Esophagus mucosa (tissue), 1 donor: ENCODE measurements at regions not wholly inside any gene's neighbourhood (a gene's known extent, or its start where the extent isn't known, plus 50 kb on each side); places are given as distances from the start of the nearest gene placed in this dataset.

Experiments used
- ATAC-seq: fragments of 200-7000 bp; cut with Tn5 transposase; one replicate; pipeline ENCODE4 v1.9.1; 2020
- donor health status: DM: yes; HTN: yes; CAD: no.

- ATAC-seq, result no peak
These were observed 255.5 kb downstream of the MAN2A1 start for GRCh38 chr5:109945097-109945678.

GRCh38 chr5:109945723-109946480 is 256.2 kb downstream of the MAN2A1 start:
- no peak for ATAC-seq

GRCh38 chr5:109946610-109947009 is 256.9 kb downstream of the MAN2A1 start:
- no peak for ATAC-seq

- no peak for ATAC-seq
These were observed 257.9 kb downstream of the MAN2A1 start for GRCh38 chr5:109947667-109948066.

GRCh38 chr5:109950634-109951033 is 260.9 kb downstream of the MAN2A1 start:
- ATAC-seq, result no peak

- no peak for ATAC-seq
These were observed 261.6 kb downstream of the MAN2A1 start for GRCh38 chr5:109951348-109951747.

GRCh38 chr5:109951758-109952157 is 262.0 kb downstream of the MAN2A1 start:
- ATAC-seq, result no peak

- no peak for ATAC-seq
These were observed 264.0 kb downstream of the MAN2A1 start for GRCh38 chr5:109953761-109954160.

GRCh38 chr5:109956884-109957283 is 267.2 kb downstream of the MAN2A1 start:
- no peak for ATAC-seq

- no peak for ATAC-seq
These were observed 268.4 kb downstream of the MAN2A1 start for GRCh38 chr5:109958082-109958481.

- no peak for ATAC-seq
These were observed 269.9 kb downstream of the MAN2A1 start for GRCh38 chr5:109959652-109960051.

- ATAC-seq, result no peak
These were observed 272.0 kb downstream of the MAN2A1 start for GRCh38 chr5:109961751-109962150.

GRCh38 chr5:109962882-109963603 is 273.3 kb downstream of the MAN2A1 start:
- ATAC-seq, result no peak

GRCh38 chr5:109964136-109964535 is 274.4 kb downstream of the MAN2A1 start:
- ATAC-seq, result no peak

- no peak for ATAC-seq
These were observed 275.9 kb downstream of the MAN2A1 start for GRCh38 chr5:109965634-109966033.

GRCh38 chr5:109971968-109972367 is 282.2 kb downstream of the MAN2A1 start:
- ATAC-seq, result no peak

- ATAC-seq, result no peak
These were observed 292.3 kb downstream of the MAN2A1 start for GRCh38 chr5:109981979-109982378.

GRCh38 chr5:109982966-109983534 is 293.3 kb downstream of the MAN2A1 start:
- no peak for ATAC-seq

GRCh38 chr5:109986726-109987125 is 297.0 kb downstream of the MAN2A1 start:
- ATAC-seq, result no peak

GRCh38 chr5:109987355-109987754 is 297.6 kb downstream of the MAN2A1 start:
- ATAC-seq, result no peak

- no peak for ATAC-seq
These were observed 298.2 kb downstream of the MAN2A1 start for GRCh38 chr5:109987970-109988369.

- ATAC-seq, result no peak
These were observed 299.4 kb downstream of the MAN2A1 start for GRCh38 chr5:109989161-109989560.

GRCh38 chr5:109989994-109990722 is 300.4 kb downstream of the MAN2A1 start:
- ATAC-seq, result no peak
